Putamen (tissue), 1 donor: ENCODE measurements at regions not wholly inside any gene's neighbourhood (a gene's known extent, or its start where the extent isn't known, plus 50 kb on each side); places are given as distances from the start of the nearest gene placed in this dataset.
"Not testable (repeated sequence)": the region's sequence is repeated elsewhere in the genome, so short reads cannot be mapped to it uniquely, and the experiment has no call there.

ENCODE experiments used
- DNase-seq: peaks from one replicate; pipeline ENCODE4 v3.0.0-alpha.2; 2016; ENCODE audit warnings: low spot score

GRCh38 chr10:65786279-65786678, 1139.6 kb upstream of the LRRTM3 start:
- DNase-seq, result no peak

GRCh38 chr10:65787571-65787970, 1138.3 kb upstream of the LRRTM3 start:
- no peak for DNase-seq

GRCh38 chr10:65788271-65788670, 1137.6 kb upstream of the LRRTM3 start:
- no peak for DNase-seq

- no peak for DNase-seq
Observed at GRCh38 chr10:65791979-65792378, 1133.9 kb upstream of the LRRTM3 start.

- no peak for DNase-seq
Observed at GRCh38 chr10:65793738-65794425, 1132.0 kb upstream of the LRRTM3 start.

- not testable (repeated sequence) for DNase-seq
Observed at GRCh38 chr10:65794861-65795260, 1131.0 kb upstream of the LRRTM3 start.

DNA sequence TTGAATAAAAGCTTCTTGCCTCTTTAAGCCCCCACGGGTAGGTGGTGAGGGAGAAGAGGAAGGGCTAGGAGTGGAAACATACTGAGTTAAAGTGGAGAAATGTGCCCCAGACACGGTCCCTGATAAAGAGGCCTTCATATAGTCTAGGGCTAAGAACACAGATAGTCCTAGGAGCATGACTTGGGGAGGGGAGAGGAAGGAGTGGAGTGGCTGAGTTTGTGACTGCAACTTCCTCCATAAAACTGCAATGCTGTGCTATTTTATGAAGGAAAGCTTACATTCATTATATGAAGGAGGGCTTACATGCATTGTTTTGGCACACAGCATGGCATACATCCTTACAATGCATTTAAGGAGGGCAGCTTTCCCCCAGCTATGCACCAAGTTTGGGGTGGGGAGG, 1129.4 kb upstream of the LRRTM3 start:
- DNase-seq, result no peak

GRCh38 chr10:65798133-65798532, 1127.7 kb upstream of the LRRTM3 start:
- no peak for DNase-seq

- no peak for DNase-seq
Observed at GRCh38 chr10:65802391-65802790, 1123.4 kb upstream of the LRRTM3 start.

DNA sequence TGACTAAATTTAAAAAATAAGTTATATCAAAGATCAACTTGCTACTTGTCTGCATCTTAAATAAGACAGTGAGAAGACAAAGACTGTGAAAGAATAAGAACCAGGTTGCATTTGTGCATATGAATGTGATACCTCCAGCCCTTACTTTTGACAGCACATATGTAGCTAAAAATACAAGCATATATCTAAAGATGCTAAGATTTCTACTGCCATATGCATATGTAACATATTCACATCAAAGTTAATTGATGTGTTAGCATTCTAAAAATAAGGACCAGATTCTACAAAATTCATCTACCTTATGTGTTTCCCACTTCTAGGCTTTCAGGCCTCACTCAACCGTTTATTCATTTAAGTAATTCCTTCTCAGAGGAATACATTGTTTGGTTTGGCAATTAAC, 1120.3 kb upstream of the LRRTM3 start:
- DNase-seq, result no peak

- no peak for DNase-seq
Observed at GRCh38 chr10:65805993-65806392, 1119.8 kb upstream of the LRRTM3 start.

- no peak for DNase-seq
Observed at GRCh38 chr10:65808687-65809333, 1117.0 kb upstream of the LRRTM3 start.

- no peak for DNase-seq
Observed at GRCh38 chr10:65811931-65812525, 1113.8 kb upstream of the LRRTM3 start.

DNA sequence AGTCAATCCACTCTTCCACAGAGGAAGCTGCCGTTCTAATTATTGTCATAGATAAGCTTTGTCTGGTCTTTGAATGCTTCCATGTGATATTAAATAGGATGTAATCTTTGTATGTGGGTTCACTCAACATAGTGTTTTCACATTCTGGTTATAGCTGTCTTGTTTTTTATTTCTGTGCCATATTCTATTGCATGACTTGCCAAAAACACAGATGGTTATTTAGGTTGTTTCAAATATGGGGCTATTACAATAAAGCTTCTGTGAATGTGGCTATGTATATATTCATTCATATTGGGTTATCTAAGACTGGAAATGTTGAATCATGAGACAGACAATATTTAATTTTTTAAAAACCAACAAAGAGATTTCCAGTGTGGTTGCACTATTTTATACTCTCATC, 1109.3 kb upstream of the LRRTM3 start:
- DNase-seq, result no peak

DNA sequence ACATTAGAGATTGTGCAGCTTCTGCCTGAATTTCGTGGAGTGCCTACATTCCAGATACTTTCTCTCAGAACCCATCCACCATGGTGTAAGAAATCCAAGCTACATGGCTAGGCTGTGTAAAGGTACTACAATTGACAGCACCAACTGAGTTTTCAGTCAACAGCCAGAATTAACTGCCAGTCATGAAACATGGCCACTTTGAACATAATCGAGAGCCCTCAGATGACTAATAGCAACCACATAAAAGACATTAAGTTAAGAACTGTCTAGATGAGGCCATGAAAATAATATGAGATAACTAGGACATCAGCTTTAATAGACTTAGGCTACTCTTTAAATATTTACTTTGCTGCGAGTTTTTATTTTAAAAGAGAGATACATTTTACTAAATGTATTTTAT, 1106.8 kb upstream of the LRRTM3 start:
- no peak for DNase-seq

- DNase-seq, result no peak
Observed at GRCh38 chr10:65827359-65827758, 1098.5 kb upstream of the LRRTM3 start.

DNA sequence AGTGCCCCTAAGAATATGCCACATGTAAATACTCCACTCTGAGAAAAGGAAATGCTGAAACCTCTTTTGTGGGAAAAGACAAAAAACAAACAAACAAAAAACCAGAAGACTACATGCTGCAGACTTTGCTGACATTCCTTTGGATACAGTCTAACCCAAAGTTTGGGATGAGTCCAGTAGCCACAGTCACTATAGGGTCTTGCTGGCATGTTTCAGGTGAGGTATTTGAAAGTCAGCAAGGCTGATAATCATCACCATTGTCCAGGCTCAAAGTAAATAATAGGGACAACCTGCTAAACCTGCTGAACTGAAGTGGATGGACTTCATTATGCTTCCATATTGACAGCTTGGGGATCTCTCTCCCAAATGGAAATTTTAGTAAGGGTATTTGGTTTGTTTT, 1087.0 kb upstream of the LRRTM3 start:
- no peak for DNase-seq

DNA sequence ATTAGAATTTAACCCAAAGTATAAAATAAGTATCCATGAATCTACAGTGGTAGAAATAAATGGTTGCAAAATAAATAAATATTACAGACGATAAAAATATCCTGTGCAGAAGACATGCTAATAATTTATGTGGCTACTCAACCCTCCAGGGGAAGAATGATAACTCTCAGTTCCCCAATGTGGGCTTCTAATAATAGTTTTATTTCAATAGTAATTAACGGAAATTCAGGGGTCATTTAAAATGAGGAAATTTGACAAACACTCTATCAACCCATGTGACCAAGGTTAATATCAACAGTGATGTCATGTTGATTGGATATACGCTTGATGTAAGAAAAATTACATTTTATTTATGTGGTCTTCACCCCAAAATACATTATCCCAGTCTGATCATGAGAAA, 1082.6 kb upstream of the LRRTM3 start:
- DNase-seq, result no peak

DNA sequence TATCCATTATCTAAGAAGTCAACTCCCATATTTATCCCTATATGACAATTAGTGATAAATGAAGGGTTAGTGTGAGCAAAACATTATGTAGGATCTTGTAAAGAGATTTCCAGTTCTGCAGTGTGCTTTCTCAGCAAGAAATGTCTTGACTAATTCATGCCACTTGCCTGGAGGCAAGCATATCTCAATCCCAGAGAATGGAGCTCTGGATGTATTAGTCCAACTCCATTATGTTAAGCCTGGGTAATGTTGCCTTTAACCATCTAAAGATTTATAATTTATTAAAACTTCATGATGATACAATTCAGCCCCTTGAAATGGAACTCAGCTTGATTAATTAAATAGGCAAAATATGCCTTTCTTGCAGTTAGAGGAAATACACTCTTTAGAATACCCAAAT, 1079.9 kb upstream of the LRRTM3 start:
- no peak for DNase-seq

- DNase-seq, result no peak
Observed at GRCh38 chr10:65846541-65846940, 1079.3 kb upstream of the LRRTM3 start.

DNA sequence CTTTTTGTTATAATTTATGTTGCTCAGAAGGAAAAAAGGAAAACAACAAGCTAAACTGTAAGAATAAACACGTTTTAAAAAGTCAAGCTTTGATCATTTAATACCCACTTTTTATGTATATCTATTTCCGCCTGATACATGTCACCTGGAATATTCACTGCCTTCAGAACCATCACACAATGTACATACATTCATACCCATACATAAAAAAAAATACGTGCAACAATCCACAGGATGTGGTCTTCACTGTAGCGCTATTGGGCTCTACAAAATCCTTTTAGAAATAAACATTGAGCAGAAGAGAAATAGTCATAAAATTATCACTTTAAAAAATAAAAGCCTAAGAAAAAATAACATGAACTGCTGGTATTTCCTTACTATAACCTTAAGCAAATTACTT, 1078.9 kb upstream of the LRRTM3 start:
- no peak for DNase-seq

- DNase-seq, result no peak
Observed at GRCh38 chr10:65847436-65848230, 1078.2 kb upstream of the LRRTM3 start.

- no peak for DNase-seq
Observed at GRCh38 chr10:65858841-65859240, 1067.0 kb upstream of the LRRTM3 start.
